GM12874 (cell line): ENCODE measurements at regions not wholly inside any gene's neighbourhood (a gene's known extent, or its start where the extent isn't known, plus 50 kb on each side); places are given as distances from the start of the nearest gene placed in this dataset.

Experiments used
- CTCF ChIP-seq: IDR thresholded peaks from 2 replicates; pipeline ENCODE4 v1.5.1; 2011; ENCODE audit warnings: low read depth, mild to moderate bottlenecking, control low read depth, low read length, moderate library complexity; ENCODE audit not compliant: insufficient read depth

- no peak for TF ChIP-seq CTCF
Observed at GRCh38 chr7:123366626-123367025, 166.9 kb upstream of the SLC13A1 start.

GRCh38 chr7:123360631-123361030 is 160.9 kb upstream of the SLC13A1 start:
- no peak for TF ChIP-seq CTCF

- TF ChIP-seq CTCF = no peak
Observed at GRCh38 chr7:123355576-123356190, 155.9 kb upstream of the SLC13A1 start.

GRCh38 chr7:123352973-123353372 is 153.2 kb upstream of the SLC13A1 start:
- no peak for TF ChIP-seq CTCF

GRCh38 chr7:123351516-123352505 is 152.0 kb upstream of the SLC13A1 start:
- no peak for TF ChIP-seq CTCF

GRCh38 chr7:123351027-123351426 is 151.3 kb upstream of the SLC13A1 start:
- no peak for TF ChIP-seq CTCF

- TF ChIP-seq CTCF = no peak
Observed at GRCh38 chr7:123348690-123349089, 148.9 kb upstream of the SLC13A1 start.
